ENCODE measurements at regions not wholly inside any gene's neighbourhood (a gene's known extent, or its start where the extent isn't known, plus 50 kb on each side); places are given as distances from the start of the nearest gene placed in this dataset.

- H3K36me3 ChIP-seq (ENCODE audit: control insufficient read depth, insufficient read depth, low read length): no peaks in the 10 kb centered on the region
- WGBS, 2 experiments (ENCODE audit: extremely low coverage in 2 of 2, insufficient read length in 1 of 2): no CpG with 5 or more reads among the region's 2 CpGs
- in situ Hi-C loops (cut with MboI; ENCODE audit: low sequenced_read_pairs): no loop called here
Observed at GRCh38 chr7:46902463-46902862, 679.4 kb downstream of the TNS3 start.

More at GRCh38 chr7:46902463-46902862, 679.4 kb downstream of the TNS3 start:
- H2AK9ac ChIP-seq (replicated peaks; ENCODE audit: low read depth, low read length, poor library complexity): no peak overlapping the region
- H3K4ac ChIP-seq (ENCODE audit: low read depth, low read length): no peak overlapping the region
- no peaks in the 10 kb centered on the region for H3K9me3 ChIP-seq (ENCODE audit: control insufficient read depth, insufficient read depth, low read length)
- no peak overlapping the region for H2AFZ ChIP-seq (replicated peaks; ENCODE audit: low read length, poor library complexity)
- ATAC-seq (ENCODE audit: low read depth) (no peak), DNase-seq (no peak)
- no peak overlapping the region for H3K9ac ChIP-seq (ENCODE audit: low read depth, low read length)
- intact Hi-C loops (cut with micrococcal nuclease) (no loop called here), dilution Hi-C loops (cut with HindIII; ENCODE audit: low sequenced_read_pairs, unreplicated experiment) (no loop called here)
- H2BK120ac ChIP-seq (ENCODE audit: low read depth, low read length): no peak overlapping the region
- no peaks in the 10 kb centered on the region for H3K79me1 ChIP-seq (ENCODE audit: low read depth in 1 of 2, low read length in 2 of 2)
- H2BK5ac ChIP-seq (ENCODE audit: low read depth, low read length, poor library complexity, severe bottlenecking): no peak overlapping the region
- CTCF ChIA-PET: no interaction called here
- BruUV-seq (replicated peaks): no TSS peak
- H2BK15ac ChIP-seq (ENCODE audit: low read depth, low read length): no peak overlapping the region
- no peak overlapping the region for H4K91ac ChIP-seq (ENCODE audit: insufficient read depth, low read depth, low read length)
- no peak overlapping the region for H3K14ac ChIP-seq (replicated peaks; ENCODE audit: low read depth, low read length)
- H3K27ac ChIP-seq (ENCODE audit: insufficient read depth, low read length): no peak overlapping the region
- no peak overlapping the region for H4K5ac ChIP-seq (ENCODE audit: low read depth, low read length)
- POLR2A ChIA-PET (ENCODE audit: unreplicated experiment): no interaction called here
- H3K4me2 ChIP-seq (ENCODE audit: low read depth, low read length): no peak overlapping the region
- H3K9me1 ChIP-seq (ENCODE audit: insufficient read depth, low read length): no peaks in the 10 kb centered on the region
- no peak overlapping the region for H3K56ac ChIP-seq (ENCODE audit: extremely low read depth, insufficient read depth, low read length)
- no peaks in the 10 kb centered on the region for H4K20me1 ChIP-seq (ENCODE audit: insufficient read depth, low read length)
- H3K4me1 ChIP-seq (ENCODE audit: control insufficient read depth, insufficient read depth, low read length): no peaks in the 10 kb centered on the region
- no peak overlapping the region for H2BK20ac ChIP-seq (ENCODE audit: low read depth, low read length)
- no peak overlapping the region for H3K18ac ChIP-seq (ENCODE audit: low read depth, low read length)
- no peak overlapping the region for H3K4me3 ChIP-seq (ENCODE audit: insufficient read depth, low read depth, low read length)
- H3K23ac ChIP-seq (ENCODE audit: low read depth, low read length): no peak overlapping the region
- no peaks in the 10 kb centered on the region for H3K27me3 ChIP-seq (ENCODE audit: control insufficient read depth, insufficient read depth, low read length)
- TF ChIP-seq MXI1 (IDR thresholded peaks at IDR 0.05; ENCODE audit: borderline replicate concordance, low read depth, low read length) (no peak), RAD21 (IDR thresholded peaks at IDR 0.05; ENCODE audit: low read length) (no peak), NFE2L2 (IDR thresholded peaks at IDR 0.05; ENCODE audit: low read depth, low read length) (no peak), RFX5 (IDR thresholded peaks at IDR 0.05; ENCODE audit: low read depth, low read length) (no peak), CTCF (conservative IDR thresholded peaks at IDR 0.05; ENCODE audit: low read depth, low read length) (no peak), MAZ (IDR thresholded peaks at IDR 0.05; ENCODE audit: borderline replicate concordance, low read depth, low read length) (no peak), SMC3 (IDR thresholded peaks at IDR 0.05; ENCODE audit: low read depth, low read length) (no peak)
- no peak overlapping the region for H2AK5ac ChIP-seq (ENCODE audit: low read depth, low read length)
- H4K8ac ChIP-seq (ENCODE audit: low read depth in 2 of 2, low read length in 2 of 2): no peak overlapping the region

All from IMR-90 (cell line).